Amniotic epithelial cell (primary cell): ENCODE measurements at regions not wholly inside any gene's neighbourhood (a gene's known extent, or its start where the extent isn't known, plus 50 kb on each side); places are given as distances from the start of the nearest gene placed in this dataset.
"Not testable (repeated sequence)": the region's sequence is repeated elsewhere in the genome, so short reads cannot be mapped to it uniquely, and the experiment has no call there.

Experiments used
- DNase-seq: peaks from one replicate; pipeline ENCODE4 v3.0.0-alpha.2; 2010; ENCODE audit warnings: low read depth

- DNase-seq, result peak; percentile 84
Measured at GRCh38 chr14:48584031-48584430, 908.6 kb upstream of the MDGA2 start.

DNA sequence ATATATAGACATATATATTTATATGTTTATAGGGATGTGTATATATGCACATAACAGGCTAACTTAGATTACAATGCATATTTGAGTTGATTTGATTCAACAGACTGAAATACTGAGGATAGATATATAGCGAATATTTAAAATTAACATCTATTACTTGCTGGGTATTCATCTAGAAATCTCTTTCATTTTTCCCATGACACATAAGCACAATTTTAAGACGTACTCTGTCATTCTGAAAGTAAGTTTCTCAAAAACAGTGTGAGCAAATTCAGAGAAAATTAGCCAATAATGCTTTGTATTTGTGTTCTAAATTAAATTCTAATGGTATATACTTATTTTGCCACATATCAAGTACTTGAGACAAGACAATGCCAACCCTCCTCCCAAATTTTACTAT lies 907.5 kb upstream of the MDGA2 start:
- no peak for DNase-seq

DNA sequence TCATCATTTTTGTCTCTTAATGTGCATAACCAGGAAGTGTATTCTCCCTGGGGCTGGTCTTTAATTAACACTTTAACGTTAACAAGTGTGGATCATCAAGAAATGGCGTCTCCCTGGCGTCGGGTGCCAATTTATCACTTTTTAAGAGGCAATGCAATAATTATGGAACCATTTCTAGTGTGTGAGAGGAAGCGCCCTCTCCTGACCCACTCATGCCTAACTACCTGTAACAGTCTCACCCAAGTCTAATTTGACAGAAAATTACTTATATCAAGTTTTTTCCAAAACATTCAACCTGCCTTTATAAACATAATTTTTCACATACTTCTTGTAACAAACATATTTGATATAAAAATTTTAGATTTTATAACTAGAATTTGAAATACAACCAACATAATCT lies 905.3 kb upstream of the MDGA2 start:
- no peak for DNase-seq

DNA sequence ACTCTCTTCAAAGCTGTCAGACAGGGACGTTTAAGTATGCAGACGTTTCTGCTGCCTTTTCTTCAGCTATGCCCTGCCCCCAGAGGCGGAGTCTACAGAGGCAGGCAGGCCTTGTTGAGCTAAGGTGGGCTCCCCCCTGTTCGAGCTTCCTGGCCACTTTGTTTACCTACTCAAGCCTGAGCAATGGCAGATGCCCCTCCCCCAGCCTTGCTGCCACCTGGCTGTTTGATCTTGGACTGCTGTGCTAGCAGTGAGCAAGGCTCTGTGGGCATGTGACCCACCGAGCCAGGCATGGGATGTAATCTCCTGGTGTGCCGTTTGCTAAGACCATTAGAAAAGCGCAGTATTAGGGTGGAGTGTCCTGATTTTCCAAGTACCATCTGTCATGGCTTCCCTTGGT lies 900.4 kb upstream of the MDGA2 start:
- no peak for DNase-seq

DNA sequence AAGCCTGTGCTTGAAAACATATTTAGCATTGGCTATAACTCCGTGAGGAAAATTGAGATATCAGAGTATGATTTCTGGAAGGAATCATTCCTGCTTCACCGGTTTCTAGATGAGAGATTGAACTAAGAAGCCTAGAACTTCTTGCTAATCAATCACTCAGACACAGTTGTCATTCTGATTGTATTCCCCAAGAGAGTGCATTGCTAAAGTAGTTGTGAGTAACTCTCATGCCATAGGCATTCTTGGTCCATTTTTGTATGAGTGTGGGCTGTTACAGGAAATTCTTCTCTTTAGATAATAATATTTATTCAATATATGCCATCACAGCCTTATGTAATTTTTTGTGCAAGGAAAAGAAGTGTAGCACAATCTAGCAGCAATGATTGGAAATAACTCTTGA lies 893.3 kb upstream of the MDGA2 start:
- peak; percentile 47 for DNase-seq

- no peak for DNase-seq
Measured at GRCh38 chr14:48568252-48568651, 892.8 kb upstream of the MDGA2 start.

DNA sequence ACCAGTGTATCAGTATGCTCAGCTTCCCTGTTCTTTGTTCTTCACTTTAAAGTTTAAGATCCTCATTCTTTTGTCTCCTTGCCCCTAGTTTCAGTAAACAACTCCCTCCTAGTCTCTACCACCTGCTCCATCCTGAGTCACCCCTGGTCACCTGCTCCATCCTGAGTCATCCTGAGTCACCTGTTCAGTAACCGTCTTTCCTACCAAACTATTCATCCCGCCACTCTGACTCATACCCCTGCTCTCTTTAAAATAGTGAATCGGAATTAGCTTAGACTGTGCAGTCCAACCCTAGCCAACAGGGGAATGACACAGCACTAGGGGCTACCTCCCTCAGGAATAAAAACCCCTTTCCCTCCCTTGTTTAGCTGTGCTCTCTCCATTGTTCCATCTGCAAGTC lies 888.1 kb upstream of the MDGA2 start:
- peak; percentile 3 for DNase-seq

GRCh38 chr14:48561438-48561837 lies 886.0 kb upstream of the MDGA2 start:
- DNase-seq, result not testable (repeated sequence)

GRCh38 chr14:48560421-48560820 lies 885.0 kb upstream of the MDGA2 start:
- DNase-seq, result no peak

GRCh38 chr14:48553443-48553842 lies 878.0 kb upstream of the MDGA2 start:
- DNase-seq, result no peak

DNA sequence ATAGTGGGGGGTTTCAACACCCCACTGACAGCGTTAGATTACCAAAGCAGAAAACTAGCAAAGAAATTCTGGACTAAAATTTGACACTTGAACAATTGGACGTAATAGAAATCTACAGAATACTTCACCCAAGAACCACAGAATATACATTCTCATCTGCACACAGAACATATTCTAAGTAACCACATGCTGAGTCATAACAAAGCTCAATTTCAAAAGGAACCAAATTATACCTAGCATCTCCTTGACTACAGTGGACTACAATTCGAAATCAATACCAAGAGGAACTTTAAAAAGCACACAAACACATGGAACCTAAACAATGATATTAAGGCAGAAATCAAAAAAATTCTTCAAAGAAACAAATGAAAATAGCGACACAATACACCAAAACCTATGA lies 871.6 kb upstream of the MDGA2 start:
- DNase-seq, result no peak

GRCh38 chr14:48537600-48537999 lies 862.2 kb upstream of the MDGA2 start:
- no peak for DNase-seq

DNA sequence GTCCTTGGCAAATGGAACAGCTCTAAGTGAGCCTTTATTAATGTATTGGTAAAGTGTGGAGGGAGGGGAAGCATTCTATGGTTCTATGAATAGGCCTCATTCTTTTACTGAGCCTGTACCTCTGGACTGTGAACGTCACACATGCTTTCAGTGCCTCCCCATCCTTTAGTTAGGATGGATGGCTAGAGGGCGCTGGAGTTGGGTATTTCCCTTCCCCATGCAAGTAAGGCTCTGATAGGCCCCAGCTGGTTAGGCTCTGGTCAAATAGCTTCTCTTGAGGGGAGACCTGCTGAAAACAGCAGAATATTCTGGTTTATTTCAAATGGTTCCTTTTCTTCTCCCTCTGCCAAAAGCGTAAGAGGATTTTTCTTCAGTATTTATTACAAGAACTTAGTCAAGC lies 860.9 kb upstream of the MDGA2 start:
- DNase-seq, result peak; percentile 9

DNA sequence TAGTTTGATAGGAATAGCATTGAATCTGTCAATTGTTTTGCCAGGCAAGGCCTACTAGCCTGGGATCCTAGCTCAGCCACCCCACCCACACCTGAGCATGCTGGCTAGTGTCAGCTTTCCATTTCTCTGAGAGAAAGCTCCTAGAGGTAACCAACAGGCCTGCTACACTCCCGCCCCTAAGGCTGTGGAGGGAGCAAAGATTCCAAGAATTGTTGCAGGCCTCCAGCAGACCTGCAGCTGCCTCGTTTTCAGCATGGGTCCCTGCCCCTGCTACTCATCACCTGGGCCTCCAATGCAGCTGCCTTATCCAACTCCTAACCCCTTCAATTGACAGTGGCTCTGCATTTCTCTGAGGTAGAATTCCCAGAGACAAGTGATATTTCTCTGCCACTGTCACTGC lies 852.4 kb upstream of the MDGA2 start:
- no peak for DNase-seq

DNA sequence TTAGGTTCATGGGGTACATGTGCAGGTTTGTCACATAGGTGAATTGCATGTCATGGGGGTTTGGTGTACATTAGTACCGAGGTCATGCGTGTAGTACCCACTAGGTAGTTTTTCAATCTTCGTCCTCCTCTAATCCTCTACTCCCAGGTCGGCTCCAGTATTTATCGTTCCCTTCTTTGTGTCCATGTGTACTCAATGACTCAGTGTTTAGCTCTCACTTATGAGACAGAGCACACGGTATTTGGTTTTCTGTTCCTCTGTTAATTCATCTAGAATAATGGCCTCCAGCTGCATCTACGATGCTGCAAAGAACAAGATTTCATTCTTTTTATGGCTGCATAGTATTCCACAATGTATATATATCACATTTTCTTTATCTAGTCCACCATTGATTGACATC lies 850.9 kb upstream of the MDGA2 start:
- DNase-seq, result no peak

DNA sequence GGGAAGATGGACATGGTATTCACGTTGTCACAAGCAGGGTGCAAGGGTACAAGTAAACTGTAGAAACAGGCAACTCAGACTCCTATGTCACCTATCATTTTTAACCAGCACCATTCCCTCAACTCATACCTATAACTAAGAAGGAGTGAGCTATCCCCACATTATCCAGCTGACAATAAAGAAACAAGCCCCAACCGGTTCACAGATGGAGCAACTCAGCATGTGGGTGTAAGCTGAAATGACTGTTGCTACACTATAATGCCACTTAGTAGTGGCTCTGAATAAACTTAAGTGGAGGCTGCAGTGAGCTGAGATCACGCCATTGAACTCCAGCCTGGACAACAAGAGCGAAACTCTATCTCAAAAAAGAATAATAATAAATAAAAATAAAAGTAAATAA lies 829.5 kb upstream of the MDGA2 start:
- DNase-seq, result no peak

DNA sequence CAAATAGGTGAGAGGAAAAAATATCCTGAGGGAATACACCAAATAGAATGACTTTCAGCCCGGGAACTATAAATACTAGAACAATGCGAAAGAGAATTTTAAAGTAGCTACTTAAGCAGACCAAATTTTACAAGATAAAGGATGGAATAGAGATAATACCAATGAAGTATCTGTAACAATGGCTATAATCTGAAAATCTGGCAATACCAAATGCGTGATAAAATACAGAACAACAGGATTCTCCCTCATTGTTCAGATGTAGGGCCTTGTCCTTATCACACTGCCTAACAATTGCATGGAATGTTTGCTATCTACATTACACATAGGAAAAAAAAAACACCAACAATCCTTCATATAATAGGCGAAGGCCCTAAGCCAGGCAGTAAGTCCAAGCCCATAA lies 815.4 kb upstream of the MDGA2 start:
- no peak for DNase-seq

DNA sequence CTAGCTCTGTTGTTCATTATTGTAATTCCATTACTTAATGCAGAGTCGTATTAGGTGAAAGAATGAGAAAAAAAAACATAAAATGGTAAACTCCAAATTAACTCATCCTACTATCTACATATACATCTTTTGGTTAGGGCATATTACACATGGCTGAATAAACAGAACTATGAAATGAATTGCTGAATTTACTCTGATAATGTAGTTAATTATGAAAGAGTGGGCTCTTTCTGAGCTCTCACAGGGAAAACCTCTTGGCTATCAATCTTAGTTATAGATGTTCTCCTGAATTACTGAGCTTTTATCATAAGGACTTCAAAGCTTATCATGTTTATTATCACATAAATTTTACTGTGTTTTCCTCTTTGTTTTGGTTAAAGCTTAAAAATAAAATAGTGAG lies 798.5 kb upstream of the MDGA2 start:
- no peak for DNase-seq

DNA sequence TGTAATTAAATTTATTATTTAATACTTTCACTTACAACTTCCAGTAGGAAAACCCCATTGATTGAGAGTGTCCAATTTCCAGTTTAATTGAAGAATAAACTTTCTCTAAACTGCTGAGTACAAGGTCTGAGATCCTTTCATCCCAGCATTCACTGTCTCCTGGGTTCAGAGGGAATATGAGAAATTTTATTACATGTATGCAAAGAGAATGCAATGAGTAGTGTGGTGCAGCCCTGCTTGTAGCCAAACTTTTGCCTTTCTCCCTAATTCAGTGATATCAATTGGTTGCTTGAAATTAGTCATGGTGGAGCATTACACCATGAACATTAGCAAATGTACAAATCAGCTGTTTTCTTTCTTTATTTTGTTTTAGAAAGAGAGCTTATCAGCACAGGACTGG lies 780.6 kb upstream of the MDGA2 start:
- DNase-seq, result no peak

GRCh38 chr14:48454887-48455286 lies 779.5 kb upstream of the MDGA2 start:
- DNase-seq, result no peak

GRCh38 chr14:48452437-48452995 lies 777.1 kb upstream of the MDGA2 start:
- DNase-seq, result no peak

- no peak for DNase-seq
Measured at GRCh38 chr14:48435221-48435620, 759.8 kb upstream of the MDGA2 start.

- no peak for DNase-seq
Measured at GRCh38 chr14:48430805-48431204, 755.4 kb upstream of the MDGA2 start.

- no peak for DNase-seq
Measured at GRCh38 chr14:48429512-48429911, 754.1 kb upstream of the MDGA2 start.
